ENCODE measurements at regions not wholly inside any gene's neighbourhood (a gene's known extent, or its start where the extent isn't known, plus 50 kb on each side); places are given as distances from the start of the nearest gene placed in this dataset.

GRCh38 chr4:155434904-155435303 is 58.1 kb upstream of the MAP9 start:
- no peak for TF ChIP-seq CTCF (IDR thresholded peaks at IDR 0.05; ENCODE audit: insufficient read depth, low read length, severe bottlenecking)
- peak; percentile 28 for DNase-seq (ENCODE audit: low read depth)
- H3K27me3 ChIP-seq (ENCODE audit: control insufficient read depth, insufficient read depth, low read length), result no peaks in the 10 kb centered on the region
- H3K4me3 ChIP-seq (ENCODE audit: low read depth, low read length), result no peak overlapping the region
- H3K36me3 ChIP-seq (ENCODE audit: control insufficient read depth, insufficient read depth, low read length), result no peaks in the 10 kb centered on the region
- no peak for FAIRE-seq

- no peak for FAIRE-seq
- no peak for DNase-seq (ENCODE audit: low read depth)
- Histone ChIP-seq H3K27me3 (ENCODE audit: control insufficient read depth, insufficient read depth, low read length) (no peaks in the 10 kb centered on the region), H3K36me3 (ENCODE audit: control insufficient read depth, insufficient read depth, low read length) (no peaks in the 10 kb centered on the region), H3K4me3 (ENCODE audit: low read depth, low read length) (no peak overlapping the region)
- TF ChIP-seq CTCF (IDR thresholded peaks at IDR 0.05; ENCODE audit: insufficient read depth, low read length, severe bottlenecking), result no peak
Measured at GRCh38 chr4:155434366-155434765, 57.6 kb upstream of the MAP9 start.

GRCh38 chr4:155433636-155434360 is 57.0 kb upstream of the MAP9 start:
- TF ChIP-seq CTCF (IDR thresholded peaks at IDR 0.05; ENCODE audit: insufficient read depth, low read length, severe bottlenecking), result no peak
- no peak overlapping the region for H3K4me3 ChIP-seq (ENCODE audit: low read depth, low read length)
- FAIRE-seq (no peak), DNase-seq (ENCODE audit: low read depth) (peak; percentile 99)
- H3K36me3 ChIP-seq (ENCODE audit: control insufficient read depth, insufficient read depth, low read length), result no peaks in the 10 kb centered on the region
- no peaks in the 10 kb centered on the region for H3K27me3 ChIP-seq (ENCODE audit: control insufficient read depth, insufficient read depth, low read length)

GRCh38 chr4:155430895-155431795 is 54.4 kb upstream of the MAP9 start:
- Histone ChIP-seq H3K4me3 (ENCODE audit: low read depth, low read length) (no peak overlapping the region), H3K27me3 (ENCODE audit: control insufficient read depth, insufficient read depth, low read length) (no peaks in the 10 kb centered on the region), H3K36me3 (ENCODE audit: control insufficient read depth, insufficient read depth, low read length) (no peaks in the 10 kb centered on the region)
- TF ChIP-seq CTCF (IDR thresholded peaks at IDR 0.05; ENCODE audit: insufficient read depth, low read length, severe bottlenecking), result no peak
- no peak for DNase-seq (ENCODE audit: low read depth)
- no peak for FAIRE-seq

GRCh38 chr4:155428128-155428527 is 51.4 kb upstream of the MAP9 start:
- H3K36me3 ChIP-seq (ENCODE audit: control insufficient read depth, insufficient read depth, low read length), result no peaks in the 10 kb centered on the region
- TF ChIP-seq CTCF (IDR thresholded peaks at IDR 0.05; ENCODE audit: insufficient read depth, low read length, severe bottlenecking), result no peak
- no peak overlapping the region for H3K4me3 ChIP-seq (ENCODE audit: low read depth, low read length)
- DNase-seq (ENCODE audit: low read depth) (no peak), FAIRE-seq (no peak)
- H3K27me3 ChIP-seq (ENCODE audit: control insufficient read depth, insufficient read depth, low read length), result no peaks in the 10 kb centered on the region
